Choroid plexus epithelial cell (primary cell): ENCODE measurements at regions not wholly inside any gene's neighbourhood (a gene's known extent, or its start where the extent isn't known, plus 50 kb on each side); places are given as distances from the start of the nearest gene placed in this dataset.

Experiments used
- DNase-seq: peaks from one replicate; pipeline ENCODE4 v3.0.0-alpha.2; 2010; ENCODE audit warnings: low read depth
- H3K4me3 ChIP-seq: 2 replicates; pipeline ENCODE4 v1.5.1; 2011; ENCODE audit warnings: low read depth, mild to moderate bottlenecking, control low read depth, low read length, moderate library complexity
- CTCF ChIP-seq: conservative IDR thresholded peaks from 2 replicates; pipeline ENCODE4 v1.5.1; 2011; ENCODE audit warnings: low read depth, mild to moderate bottlenecking, control low read depth, inconsistent platforms, low read length, moderate library complexity

- DNase-seq: no peak
- H3K4me3 ChIP-seq: no peak overlapping the region
- TF ChIP-seq CTCF: no peak
These were observed 435.3 kb downstream of the CYLC2 start for GRCh38 chr9:103430469-103430868.

- no peak overlapping the region for H3K4me3 ChIP-seq
- no peak for DNase-seq
- TF ChIP-seq CTCF: no peak
These were observed 436.7 kb downstream of the CYLC2 start for GRCh38 chr9:103431809-103432208.

- no peak for TF ChIP-seq CTCF
- no peak overlapping the region for H3K4me3 ChIP-seq
- DNase-seq: peak; percentile 1
These were observed 449.0 kb downstream of the CYLC2 start for GRCh38 chr9:103444176-103444575.

- no peak overlapping the region for H3K4me3 ChIP-seq
- TF ChIP-seq CTCF: no peak
- no peak for DNase-seq
These were observed 463.7 kb downstream of the CYLC2 start for GRCh38 chr9:103458826-103459225.

GRCh38 chr9:103471241-103471640, 476.1 kb downstream of the CYLC2 start:
- no peak for DNase-seq
- no peak overlapping the region for H3K4me3 ChIP-seq
- TF ChIP-seq CTCF: no peak

- TF ChIP-seq CTCF: no peak
- H3K4me3 ChIP-seq: no peak overlapping the region
- DNase-seq: peak; percentile 1
These were observed 479.0 kb downstream of the CYLC2 start for GRCh38 chr9:103474156-103474555.

GRCh38 chr9:103483471-103484096, 488.5 kb downstream of the CYLC2 start:
- no peak for TF ChIP-seq CTCF

More at GRCh38 chr9:103483471-103484096, 488.5 kb downstream of the CYLC2 start:
- no peak overlapping the region for H3K4me3 ChIP-seq
- DNase-seq: no peak
